GM23248 (cell line): ENCODE measurements at regions not wholly inside any gene's neighbourhood (a gene's known extent, or its start where the extent isn't known, plus 50 kb on each side); places are given as distances from the start of the nearest gene placed in this dataset.
"Not testable (repeated sequence)": the region's sequence is repeated elsewhere in the genome, so short reads cannot be mapped to it uniquely, and the experiment has no call there.

Source experiments
- EZH2 ChIP-seq: fragments of 200-600 bp; sonication (generic); IDR thresholded peaks from 2 replicates; pipeline ENCODE4 v1.6.1; 2018; ENCODE audit warnings: antibody characterized with exemption, mild to moderate bottlenecking; ENCODE audit not compliant: insufficient read depth, poor library complexity, severe bottlenecking
- EZH2phosphoT487 ChIP-seq: fragments of 200-600 bp; sonication (generic); IDR thresholded peaks from 2 replicates; pipeline ENCODE4 v1.6.1; 2018; ENCODE audit warnings: antibody characterized with exemption, moderate library complexity, mild to moderate bottlenecking, low read depth; ENCODE audit not compliant: insufficient read depth

GRCh38 chr9:25445721-25446120, 232.5 kb downstream of the TUSC1 start:
- not testable (repeated sequence) for TF ChIP-seq EZH2, EZH2phosphoT487
